ENCODE measurements at regions not wholly inside any gene's neighbourhood (a gene's known extent, or its start where the extent isn't known, plus 50 kb on each side); places are given as distances from the start of the nearest gene placed in this dataset.
A peak's percentile ranks its signal among the peaks of the same experiment; 100 is the strongest.
"Not testable (repeated sequence)": the region's sequence is repeated elsewhere in the genome, so short reads cannot be mapped to it uniquely, and the experiment has no call there.

- WGBS, 2 donors: 72 to 73% methylated on average over 5 of the region's 5 CpGs
- Histone ChIP-seq H3K4me3 (no peak overlapping the region), H3K27ac (no peak overlapping the region), H3K9me3 (no peaks in the 10 kb centered on the region), H3K27me3 (peaks cover 0 to 9% (median 6%) of the 10 kb centered on the region in 4 donors), H3K36me3 (no peaks in the 10 kb centered on the region), H3K4me1 (peaks cover 6 to 20% (median 9%) of the 10 kb centered on the region in 4 donors)
- DNase-seq (peak in 1 of 2 donors; percentile 76), ATAC-seq (ENCODE audit: low FRiP score in 2 of 2) (no peak)
- TF ChIP-seq CTCF (IDR thresholded peaks at IDR 0.05) (no peak), POLR2A (IDR thresholded peaks at IDR 0.05) (no peak), POLR2AphosphoS5 (IDR thresholded peaks at IDR 0.05) (no peak), EP300 (IDR thresholded peaks at IDR 0.05) (no peak)
Observed at GRCh38 chr1:121522061-121522759, 337.4 kb downstream of the SRGAP2C start.

GRCh38 chr1:121523112-121523511, 338.3 kb downstream of the SRGAP2C start:
- H3K9me3 ChIP-seq; H3K27me3 ChIP-seq; H3K36me3 ChIP-seq; H3K4me3 ChIP-seq; H3K27ac ChIP-seq; DNase-seq; ATAC-seq (ENCODE audit: low FRiP score in 2 of 2): not testable (repeated sequence)
- WGBS, 2 donors: 86 to 93% methylated on average over 4 of the region's 4 CpGs
- H3K4me1 ChIP-seq: peaks cover 6 to 20% (median 9%) of the 10 kb centered on the region in 4 donors

GRCh38 chr1:121525355-121525754, 340.6 kb downstream of the SRGAP2C start:
- H3K9me3 ChIP-seq: no peaks in the 10 kb centered on the region
- H3K27ac ChIP-seq: no peak overlapping the region
- 70% methylated on average over 4 of the region's 4 CpGs for WGBS, 2 donors
- no peaks in the 10 kb centered on the region for H3K27me3 ChIP-seq
- no peak for ATAC-seq (ENCODE audit: low FRiP score in 2 of 2)
- H3K4me3 ChIP-seq: no peak overlapping the region
- TF ChIP-seq POLR2A (IDR thresholded peaks at IDR 0.05) (no peak), EP300 (IDR thresholded peaks at IDR 0.05) (no peak), CTCF (IDR thresholded peaks at IDR 0.05) (no peak), POLR2AphosphoS5 (IDR thresholded peaks at IDR 0.05) (no peak)
- no peaks in the 10 kb centered on the region for H3K36me3 ChIP-seq
- no peak for DNase-seq
- peaks cover 0 to 5% (median 0%) of the 10 kb centered on the region in 4 donors for H3K4me1 ChIP-seq

- not testable (repeated sequence) for H3K4me1 ChIP-seq, DNase-seq, H3K4me3 ChIP-seq, H3K36me3 ChIP-seq, H3K9me3 ChIP-seq, H3K27me3 ChIP-seq, H3K27ac ChIP-seq
- peak in 1 of 2 donors; percentile 55 for ATAC-seq (ENCODE audit: low FRiP score in 2 of 2)
Observed at GRCh38 chr1:121528958-121529357, 344.2 kb downstream of the SRGAP2C start.

GRCh38 chr1:121530026-121530425, 345.3 kb downstream of the SRGAP2C start:
- ATAC-seq (ENCODE audit: low FRiP score in 2 of 2); H3K4me3 ChIP-seq; H3K27me3 ChIP-seq; DNase-seq; H3K9me3 ChIP-seq; H3K4me1 ChIP-seq; H3K27ac ChIP-seq; H3K36me3 ChIP-seq: not testable (repeated sequence)
- 49 to 61% methylated on average over 2 of the region's 2 CpGs for WGBS, 2 donors

GRCh38 chr1:121531747-121532146, 347.0 kb downstream of the SRGAP2C start:
- 79 to 81% methylated on average over 5 of the region's 5 CpGs for WGBS, 2 donors
- not testable (repeated sequence) for H3K4me1 ChIP-seq

GRCh38 chr1:121538148-121538547, 353.4 kb downstream of the SRGAP2C start:
- not testable (repeated sequence) for H3K27me3 ChIP-seq; DNase-seq; H3K4me3 ChIP-seq; H3K36me3 ChIP-seq; ATAC-seq (ENCODE audit: low FRiP score in 2 of 2); H3K27ac ChIP-seq; H3K4me1 ChIP-seq; H3K9me3 ChIP-seq
- 90 to 95% methylated on average over 10 to 12 of the region's 14 CpGs for WGBS, 2 donors

More at GRCh38 chr1:121531747-121532146, 347.0 kb downstream of the SRGAP2C start:
- not testable (repeated sequence) for H3K27ac ChIP-seq; H3K4me3 ChIP-seq; H3K9me3 ChIP-seq; H3K36me3 ChIP-seq; ATAC-seq (ENCODE audit: low FRiP score in 2 of 2); H3K27me3 ChIP-seq; DNase-seq

All from upper lobe of left lung (tissue), 6 donors.